ENCODE measurements at regions not wholly inside any gene's neighbourhood (a gene's known extent, or its start where the extent isn't known, plus 50 kb on each side); places are given as distances from the start of the nearest gene placed in this dataset.
A peak's percentile ranks its signal among the peaks of the same experiment; 100 is the strongest.

- DNase-seq (ENCODE audit: low read depth, low spot score), result no peak
Observed at GRCh38 chr3:99006686-99007085, 105.2 kb upstream of the DCBLD2 start.

GRCh38 chr3:98999675-99000074 is 98.2 kb upstream of the DCBLD2 start:
- no peak for DNase-seq (ENCODE audit: low read depth, low spot score)

GRCh38 chr3:98994128-98994762 is 92.8 kb upstream of the DCBLD2 start:
- DNase-seq (ENCODE audit: low read depth, low spot score), result no peak

GRCh38 chr3:98991393-98991792 is 89.9 kb upstream of the DCBLD2 start:
- no peak for DNase-seq (ENCODE audit: low read depth, low spot score)

- no peak for DNase-seq (ENCODE audit: low read depth, low spot score)
Observed at GRCh38 chr3:98990657-98991056, 89.2 kb upstream of the DCBLD2 start.

- DNase-seq (ENCODE audit: low read depth, low spot score), result peak; percentile 87
Observed at GRCh38 chr3:98986073-98986472, 84.6 kb upstream of the DCBLD2 start.

GRCh38 chr3:98985431-98985830 is 83.9 kb upstream of the DCBLD2 start:
- no peak for DNase-seq (ENCODE audit: low read depth, low spot score)

GRCh38 chr3:98984024-98984423 is 82.5 kb upstream of the DCBLD2 start:
- no peak for DNase-seq (ENCODE audit: low read depth, low spot score)

- DNase-seq (ENCODE audit: low read depth, low spot score), result no peak
Observed at GRCh38 chr3:98982351-98982750, 80.9 kb upstream of the DCBLD2 start.

GRCh38 chr3:98980915-98981596 is 79.6 kb upstream of the DCBLD2 start:
- DNase-seq (ENCODE audit: low read depth, low spot score), result no peak

- no peak for DNase-seq (ENCODE audit: low read depth, low spot score)
Observed at GRCh38 chr3:98979296-98979695, 77.8 kb upstream of the DCBLD2 start.

GRCh38 chr3:98978068-98978811 is 76.7 kb upstream of the DCBLD2 start:
- no peak for DNase-seq (ENCODE audit: low read depth, low spot score)

- DNase-seq (ENCODE audit: low read depth, low spot score), result no peak
Observed at GRCh38 chr3:98977520-98977919, 76.0 kb upstream of the DCBLD2 start.

- no peak for DNase-seq (ENCODE audit: low read depth, low spot score)
Observed at GRCh38 chr3:98974442-98974841, 72.9 kb upstream of the DCBLD2 start.

- DNase-seq (ENCODE audit: low read depth, low spot score), result no peak
Observed at GRCh38 chr3:98972720-98973119, 71.2 kb upstream of the DCBLD2 start.

GRCh38 chr3:98972155-98972554 is 70.7 kb upstream of the DCBLD2 start:
- no peak for DNase-seq (ENCODE audit: low read depth, low spot score)

GRCh38 chr3:98971169-98971681 is 69.7 kb upstream of the DCBLD2 start:
- DNase-seq (ENCODE audit: low read depth, low spot score), result no peak

- DNase-seq (ENCODE audit: low read depth, low spot score), result no peak
Observed at GRCh38 chr3:98969295-98969694, 67.8 kb upstream of the DCBLD2 start.

- no peak for DNase-seq (ENCODE audit: low read depth, low spot score)
Observed at GRCh38 chr3:98968824-98969223, 67.3 kb upstream of the DCBLD2 start.

GRCh38 chr3:98968347-98968746 is 66.9 kb upstream of the DCBLD2 start:
- no peak for DNase-seq (ENCODE audit: low read depth, low spot score)

- no peak for DNase-seq (ENCODE audit: low read depth, low spot score)
Observed at GRCh38 chr3:98967758-98968157, 66.3 kb upstream of the DCBLD2 start.

GRCh38 chr3:98966862-98967546 is 65.5 kb upstream of the DCBLD2 start:
- DNase-seq (ENCODE audit: low read depth, low spot score), result no peak

All from ELF-1 (cell line).